ENCODE measurements at regions not wholly inside any gene's neighbourhood (a gene's known extent, or its start where the extent isn't known, plus 50 kb on each side); places are given as distances from the start of the nearest gene placed in this dataset.

- TF ChIP-seq, protein P1, sequence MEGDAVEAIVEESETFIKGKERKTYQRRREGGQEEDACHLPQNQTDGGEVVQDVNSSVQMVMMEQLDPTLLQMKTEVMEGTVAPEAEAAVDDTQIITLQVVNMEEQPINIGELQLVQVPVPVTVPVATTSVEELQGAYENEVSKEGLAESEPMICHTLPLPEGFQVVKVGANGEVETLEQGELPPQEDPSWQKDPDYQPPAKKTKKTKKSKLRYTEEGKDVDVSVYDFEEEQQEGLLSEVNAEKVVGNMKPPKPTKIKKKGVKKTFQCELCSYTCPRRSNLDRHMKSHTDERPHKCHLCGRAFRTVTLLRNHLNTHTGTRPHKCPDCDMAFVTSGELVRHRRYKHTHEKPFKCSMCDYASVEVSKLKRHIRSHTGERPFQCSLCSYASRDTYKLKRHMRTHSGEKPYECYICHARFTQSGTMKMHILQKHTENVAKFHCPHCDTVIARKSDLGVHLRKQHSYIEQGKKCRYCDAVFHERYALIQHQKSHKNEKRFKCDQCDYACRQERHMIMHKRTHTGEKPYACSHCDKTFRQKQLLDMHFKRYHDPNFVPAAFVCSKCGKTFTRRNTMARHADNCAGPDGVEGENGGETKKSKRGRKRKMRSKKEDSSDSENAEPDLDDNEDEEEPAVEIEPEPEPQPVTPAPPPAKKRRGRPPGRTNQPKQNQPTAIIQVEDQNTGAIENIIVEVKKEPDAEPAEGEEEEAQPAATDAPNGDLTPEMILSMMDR (IDR thresholded peaks at IDR 0.05; ENCODE audit: low read depth, low read length), result no peak
- TF ChIP-seq, protein P2, sequence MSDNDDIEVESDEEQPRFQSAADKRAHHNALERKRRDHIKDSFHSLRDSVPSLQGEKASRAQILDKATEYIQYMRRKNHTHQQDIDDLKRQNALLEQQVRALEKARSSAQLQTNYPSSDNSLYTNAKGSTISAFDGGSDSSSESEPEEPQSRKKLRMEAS (IDR thresholded peaks at IDR 0.05; ENCODE audit: low read depth, low read length), result no peak
Measured at GRCh38 chr7:46127814-46128213, 206.7 kb upstream of the IGFBP3 start.
